CD14-positive monocyte (primary cell): ENCODE measurements at regions not wholly inside any gene's neighbourhood (a gene's known extent, or its start where the extent isn't known, plus 50 kb on each side); places are given as distances from the start of the nearest gene placed in this dataset.

ENCODE experiments used
- DNase-seq, 3 donors: peaks; one replicate each; pipeline ENCODE4 v3.0.0-alpha.2; 2011 to 2022
- H2AFZ ChIP-seq: 2 replicates; pipeline ENCODE4 v1.6.0; 2012; ENCODE audit warnings: mild to moderate bottlenecking, low read depth, low read length, inconsistent platforms; ENCODE audit not compliant: insufficient read depth, poor library complexity, severe bottlenecking
- H3K27ac ChIP-seq, 2 donors: 1 replicate in 1 of 2; 2 replicates in 1 of 2; pipeline ENCODE4 v1.5.1; 2012 to 2013; ENCODE audit warnings: low read length in 2 of 2, control low read depth in 1 of 2, inconsistent platforms in 1 of 2, low read depth in 1 of 2, mild to moderate bottlenecking in 1 of 2
- H3K27me3 ChIP-seq, 2 donors: one replicate each; pipeline versions ENCODE4 v1.6.0 to v1.6.1; 2011 to 2013; ENCODE audit warnings: low read length in 2 of 2; ENCODE audit not compliant: control insufficient read depth in 2 of 2, insufficient read depth in 2 of 2
- H3K36me3 ChIP-seq, 2 donors: replicated peaks in 1 of 2; 1 replicate in 1 of 2; 2 replicates in 1 of 2; pipeline versions ENCODE4 v1.5.1 to v1.6.1; 2012 to 2013; ENCODE audit warnings: low read length in 2 of 2, control low read depth in 1 of 2, inconsistent platforms in 1 of 2, mild to moderate bottlenecking in 1 of 2; ENCODE audit not compliant: insufficient read depth in 2 of 2, control insufficient read depth in 1 of 2
- H3K4me1 ChIP-seq, 2 donors: 1 replicate in 1 of 2; 2 replicates in 1 of 2; pipeline versions ENCODE4 v1.5.1 to v1.6.1; 2012 to 2013; ENCODE audit warnings: low read length in 2 of 2, control low read depth in 1 of 2, inconsistent platforms in 1 of 2, mild to moderate bottlenecking in 1 of 2, moderate library complexity in 1 of 2; ENCODE audit not compliant: insufficient read depth in 2 of 2, control insufficient read depth in 1 of 2
- H3K4me2 ChIP-seq: replicated peaks from 2 replicates; pipeline ENCODE3; 2012; ENCODE audit warnings: low read length, moderate library complexity, mild to moderate bottlenecking; ENCODE audit not compliant: poor library complexity, severe bottlenecking; ENCODE audit errors: extremely low read depth
- H3K4me3 ChIP-seq, 3 experiments: fragments of 200-600 bp in 1 of 3; sonication (generic) in 1 of 3; replicated peaks in 1 of 3; 1 replicate in 2 of 3; 2 replicates in 1 of 3; pipeline ENCODE4 v1.5.1; 2011 to 2013; ENCODE audit warnings: low read length in 3 of 3, mild to moderate bottlenecking in 3 of 3, control low read depth in 2 of 3, low read depth in 2 of 3, inconsistent platforms in 1 of 3, moderate library complexity in 1 of 3
- H3K79me2 ChIP-seq: 2 replicates; pipeline ENCODE4 v1.6.0; 2012; ENCODE audit warnings: mild to moderate bottlenecking, control low read depth, inconsistent platforms, low read length, moderate library complexity; ENCODE audit not compliant: insufficient read depth
- H3K9ac ChIP-seq: 2 replicates; pipeline ENCODE4 v1.6.0; 2017; ENCODE audit warnings: low read length, mild to moderate bottlenecking; ENCODE audit not compliant: insufficient read depth, poor library complexity, severe bottlenecking
- H3K9me3 ChIP-seq, 2 donors: replicated peaks in 1 of 2; 1 replicate in 1 of 2; 2 replicates in 1 of 2; pipeline versions ENCODE4 v1.5.1 to v1.6.1; 2012 to 2013; ENCODE audit warnings: low read length in 2 of 2, control low read depth in 1 of 2; ENCODE audit not compliant: control insufficient read depth in 1 of 2, insufficient read depth in 1 of 2
- H4K20me1 ChIP-seq: 2 replicates; pipeline ENCODE4 v1.6.0; 2012; ENCODE audit warnings: mild to moderate bottlenecking, low read length, control low read depth, moderate library complexity; ENCODE audit not compliant: insufficient read depth
- H3K27ac Mint-ChIP-seq, 7 donors: one replicate each; pipeline ENCODE4 v1.8.0; 2020; ENCODE audit warnings: mild to moderate bottlenecking in 7 of 7, mixed read lengths in 7 of 7, moderate library complexity in 6 of 7, inconsistent platforms in 2 of 7
- H3K27me3 Mint-ChIP-seq, 3 donors: one replicate each; pipeline ENCODE4 v1.8.0; 2021 to 2022; ENCODE audit warnings: low read depth in 3 of 3, mild to moderate bottlenecking in 3 of 3, mixed read lengths in 3 of 3, moderate library complexity in 3 of 3, inconsistent platforms in 1 of 3
- H3K36me3 Mint-ChIP-seq, 2 donors: one replicate each; pipeline ENCODE4 v1.8.0; 2020; ENCODE audit warnings: mixed read lengths in 2 of 2, inconsistent platforms in 1 of 2, mild to moderate bottlenecking in 1 of 2
- H3K4me1 Mint-ChIP-seq: one replicate; pipeline ENCODE4 v1.8.0; 2020; ENCODE audit warnings: mild to moderate bottlenecking, mixed read lengths
- H3K4me3 Mint-ChIP-seq, 2 donors: one replicate each; pipeline ENCODE4 v1.8.0; 2020; ENCODE audit warnings: mild to moderate bottlenecking in 2 of 2, mixed read lengths in 2 of 2, moderate library complexity in 1 of 2
- H3K9me3 Mint-ChIP-seq, 7 donors: one replicate each; pipeline ENCODE4 v1.8.0; 2020 to 2022; ENCODE audit warnings: mixed read lengths in 7 of 7, mild to moderate bottlenecking in 6 of 7, moderate library complexity in 6 of 7, inconsistent platforms in 2 of 7
- CTCF ChIP-seq: fragments of 200-600 bp; IDR thresholded peaks from one replicate; pipeline ENCODE4 v1.8.0; 2022; ENCODE audit warnings: antibody characterized with exemption, mild to moderate bottlenecking
- WGBS: methylation state at CpG from one replicate; pipeline ENCODE4 v1.1.5; 2013; ENCODE audit warnings: missing lambda C conversion rate; ENCODE audit not compliant: insufficient coverage; 5-methylcytosine and 5-hydroxymethylcytosine counted together
- intact Hi-C, 2 donors: fragments of 100-400 bp; cut with micrococcal nuclease; formaldehyde crosslinking; loops; one replicate each; pipeline versions ENCODE4 v1.15.0 to v1.15.1; 2023

DNA sequence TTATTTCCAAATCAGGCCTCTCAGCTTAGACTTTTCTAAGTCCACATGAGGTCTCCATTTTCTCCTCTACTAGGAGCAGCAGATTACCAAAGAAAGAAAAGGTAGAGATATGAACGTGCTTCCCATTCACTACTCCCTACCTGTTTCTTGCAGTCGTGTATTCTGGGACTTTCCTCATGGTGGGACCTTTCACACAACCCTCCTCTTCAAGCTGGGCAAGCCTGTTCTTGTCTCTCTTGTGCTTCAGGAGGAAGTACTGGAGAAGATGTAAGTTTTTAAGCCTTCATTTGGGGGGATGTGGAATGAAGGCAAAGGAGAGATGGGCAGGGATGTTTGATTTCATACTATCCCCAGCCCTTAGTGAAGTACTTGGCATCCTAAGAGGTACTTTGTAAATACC lies 128.8 kb upstream of the SESN3 start:
- Histone ChIP-seq H3K79me2 (no peaks in the 10 kb centered on the region), H3K4me3 (peak overlapping the region in 1 of 3 experiments; percentile 34), H3K27me3 (no peaks in the 10 kb centered on the region), H3K4me1 (peaks cover 66 to 69% of the 10 kb centered on the region in 2 donors), H4K20me1 (no peaks in the 10 kb centered on the region), H3K9ac (no peak overlapping the region), H2AFZ (no peak overlapping the region), H3K9me3 (no peaks in the 10 kb centered on the region), H3K36me3 (no peaks in the 10 kb centered on the region), H3K4me2 (peak overlapping the region; percentile 38), H3K27ac (peak overlapping the region in 1 of 2 donors; percentile 20)
- H3K4me1 Mint-ChIP-seq: peaks cover 68% of the 10 kb centered on the region
- no peaks in the 10 kb centered on the region for H3K9me3 Mint-ChIP-seq
- H3K4me3 Mint-ChIP-seq: no peak overlapping the region
- H3K27ac Mint-ChIP-seq: peak overlapping the region; percentile 51 to 87 (median 83)
- TF ChIP-seq CTCF: no peak
- intact Hi-C loops: loop anchor here (10.0 kb wide), 3 partner anchors 65 to 125 kb away; partner anchors contain the start of gene SESN3 (in 1 of the 2)
- DNase-seq: no peak
- H3K36me3 Mint-ChIP-seq: no peaks in the 10 kb centered on the region
- no CpG with 5 or more reads among the region's 2 CpGs for WGBS
- H3K27me3 Mint-ChIP-seq: peaks cover 0 to 1% (median 1%) of the 10 kb centered on the region in 3 donors

DNA sequence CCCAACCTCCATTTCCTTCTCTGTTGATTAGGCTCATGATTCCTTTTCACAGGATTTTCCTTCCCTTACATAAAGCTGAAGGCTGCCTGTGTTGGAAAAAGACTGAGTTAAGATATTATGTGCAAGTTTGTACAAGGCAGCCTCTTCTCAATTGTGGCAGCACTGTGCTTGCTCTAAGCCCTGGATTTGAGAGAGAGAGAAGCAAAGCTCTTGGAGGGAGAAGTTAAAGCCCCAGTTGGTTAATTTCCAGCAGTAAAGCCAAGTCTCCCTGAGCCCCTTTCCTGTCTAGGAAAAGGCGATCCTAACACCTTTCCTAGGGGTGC lies 128.3 kb upstream of the SESN3 start:
- Mint-ChIP-seq H3K36me3 (no peaks in the 10 kb centered on the region), H3K4me1 (peaks cover 65% of the 10 kb centered on the region), H3K27me3 (peaks cover 0 to 1% (median 1%) of the 10 kb centered on the region in 3 donors), H3K9me3 (no peaks in the 10 kb centered on the region), H3K4me3 (no peak overlapping the region), H3K27ac (no peak overlapping the region)
- H3K36me3 ChIP-seq: no peaks in the 10 kb centered on the region
- no peaks in the 10 kb centered on the region for H4K20me1 ChIP-seq
- no CpG with 5 or more reads among the region's 1 CpG for WGBS
- H2AFZ ChIP-seq: no peak overlapping the region
- no peaks in the 10 kb centered on the region for H3K9me3 ChIP-seq
- no peaks in the 10 kb centered on the region for H3K79me2 ChIP-seq
- no peak overlapping the region for H3K9ac ChIP-seq
- H3K4me3 ChIP-seq: no peak overlapping the region
- H3K4me2 ChIP-seq: no peak overlapping the region
- no peak overlapping the region for H3K27ac ChIP-seq
- TF ChIP-seq CTCF: no peak
- intact Hi-C loops: no loop called here
- no peaks in the 10 kb centered on the region for H3K27me3 ChIP-seq
- peaks cover 61 to 68% of the 10 kb centered on the region in 2 donors for H3K4me1 ChIP-seq
- DNase-seq: no peak
